ENCODE measurements at regions not wholly inside any gene's neighbourhood (a gene's known extent, or its start where the extent isn't known, plus 50 kb on each side); places are given as distances from the start of the nearest gene placed in this dataset.
A peak's percentile ranks its signal among the peaks of the same experiment; 100 is the strongest.

- Histone ChIP-seq H3K4me3 (ENCODE audit: low read length in 2 of 2) (no peak overlapping the region), H3K27ac (ENCODE audit: low read depth in 1 of 2, low read length in 2 of 2) (no peak overlapping the region), H3K27me3 (ENCODE audit: control insufficient read depth in 1 of 2, insufficient read depth in 2 of 2, low read length in 1 of 2) (no peaks in the 10 kb centered on the region), H3K9me3 (ENCODE audit: control insufficient read depth, low read length) (peaks cover 3% of the 10 kb centered on the region), H3K4me1 (ENCODE audit: control insufficient read depth in 1 of 2, insufficient read depth in 2 of 2, low read length in 2 of 2) (no peaks in the 10 kb centered on the region), H3K36me3 (ENCODE audit: control insufficient read depth in 1 of 2, insufficient read depth in 2 of 2, low read length in 1 of 2) (no peaks in the 10 kb centered on the region)
- no peak for ATAC-seq (ENCODE audit: low FRiP score)
- intact Hi-C loops (cut with DNase I), result no loop called here
- DNase-seq, result peak; percentile 24 to 39
- WGBS, 2 donors, result 83 to 87% methylated on average over 11 of the region's 11 CpGs
Observed at GRCh38 chr20:63070771-63071540, 64.2 kb upstream of the BHLHE23 start.

GRCh38 chr20:63070301-63070625, 63.5 kb upstream of the BHLHE23 start:
- Histone ChIP-seq H3K27ac (ENCODE audit: low read depth in 1 of 2, low read length in 2 of 2) (no peak overlapping the region), H3K27me3 (ENCODE audit: control insufficient read depth in 1 of 2, insufficient read depth in 2 of 2, low read length in 1 of 2) (no peaks in the 10 kb centered on the region)

DNA sequence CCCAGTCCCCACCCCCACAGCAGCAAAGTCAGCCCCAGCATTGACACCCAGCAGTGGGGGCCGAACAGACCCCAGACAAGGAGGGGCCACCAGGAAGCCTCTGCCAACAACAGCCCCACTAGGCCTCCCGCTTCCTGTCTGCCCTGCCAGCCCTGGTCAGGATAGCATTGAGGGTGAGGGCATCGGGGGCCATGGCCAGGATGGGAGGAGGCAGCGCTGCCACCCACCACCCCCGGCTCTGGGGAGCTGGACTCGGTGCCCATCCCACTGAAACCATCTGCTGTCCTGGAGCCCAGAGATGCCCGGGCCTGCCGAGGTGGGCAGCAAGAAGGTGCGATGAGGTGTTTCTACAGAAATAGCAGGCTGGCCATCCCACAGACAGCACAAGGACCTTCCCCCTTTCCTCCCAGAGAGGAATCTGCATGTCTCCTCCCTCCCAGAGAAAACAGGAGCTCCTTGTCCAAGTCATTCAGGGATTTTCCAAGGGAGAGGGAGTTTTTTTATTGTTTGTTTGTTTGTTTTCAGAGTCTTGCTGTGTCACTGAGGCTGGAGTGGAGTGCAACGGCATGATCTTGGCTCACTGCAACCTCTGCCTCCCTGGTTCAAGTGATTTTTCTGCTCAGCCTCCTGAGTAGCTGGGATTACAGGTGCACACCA, 62.1 kb upstream of the BHLHE23 start:
- intact Hi-C loops (cut with DNase I), result no loop called here
- Histone ChIP-seq H3K9me3 (ENCODE audit: control insufficient read depth, low read length) (no peaks in the 10 kb centered on the region), H3K27me3 (ENCODE audit: control insufficient read depth in 1 of 2, insufficient read depth in 2 of 2, low read length in 1 of 2) (no peaks in the 10 kb centered on the region), H3K27ac (ENCODE audit: low read depth in 1 of 2, low read length in 2 of 2) (no peak overlapping the region), H3K4me1 (ENCODE audit: control insufficient read depth in 1 of 2, insufficient read depth in 2 of 2, low read length in 2 of 2) (no peaks in the 10 kb centered on the region), H3K36me3 (ENCODE audit: control insufficient read depth in 1 of 2, insufficient read depth in 2 of 2, low read length in 1 of 2) (no peaks in the 10 kb centered on the region), H3K4me3 (ENCODE audit: low read length in 2 of 2) (no peak overlapping the region)
- ATAC-seq (ENCODE audit: low FRiP score) (no peak), DNase-seq (peak; percentile 31 to 38)
- 67 to 73% methylated on average over 10 of the region's 10 CpGs for WGBS, 2 donors

More at GRCh38 chr20:63070301-63070625, 63.5 kb upstream of the BHLHE23 start:
- whole genome bisulfite sequencing, 2 donors, result 31 to 38% methylated on average over 3 of the region's 3 CpGs
- H3K9me3 ChIP-seq (ENCODE audit: control insufficient read depth, low read length), result peaks cover 1% of the 10 kb centered on the region
- ATAC-seq (ENCODE audit: low FRiP score) (no peak), DNase-seq (peak; percentile 3 to 17)
- H3K36me3 ChIP-seq (ENCODE audit: control insufficient read depth in 1 of 2, insufficient read depth in 2 of 2, low read length in 1 of 2), result no peaks in the 10 kb centered on the region
- H3K4me1 ChIP-seq (ENCODE audit: control insufficient read depth in 1 of 2, insufficient read depth in 2 of 2, low read length in 2 of 2), result no peaks in the 10 kb centered on the region
- intact Hi-C loops (cut with DNase I), result no loop called here
- H3K4me3 ChIP-seq (ENCODE audit: low read length in 2 of 2), result no peak overlapping the region

- ATAC-seq (ENCODE audit: low FRiP score), result no peak
Observed at GRCh38 chr20:63067721-63068560, 61.2 kb upstream of the BHLHE23 start.

DNA sequence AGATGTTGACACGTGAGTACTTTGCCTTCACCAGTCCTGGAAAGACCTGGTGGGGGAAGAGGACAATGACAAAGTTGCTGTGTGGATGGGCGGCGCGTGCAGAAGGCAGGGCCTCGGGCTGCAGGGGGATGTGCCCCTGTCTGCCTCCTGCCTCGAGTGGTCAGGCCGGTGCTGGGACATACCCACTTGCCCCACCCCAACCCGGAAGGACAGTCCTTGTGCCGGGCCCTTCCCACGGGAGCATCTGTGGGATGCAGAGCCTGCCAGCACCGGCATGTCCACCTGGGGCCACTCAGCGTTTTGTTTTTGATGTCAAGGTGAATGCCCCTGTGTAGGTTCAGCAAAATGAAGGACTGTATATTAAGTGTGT, 60.5 kb upstream of the BHLHE23 start:
- H3K4me3 ChIP-seq (ENCODE audit: low read length in 2 of 2), result no peak overlapping the region
- DNase-seq, result peak; percentile 38 to 65
- intact Hi-C loops (cut with DNase I), result no loop called here
- no peak for ATAC-seq (ENCODE audit: low FRiP score)
- no peaks in the 10 kb centered on the region for H3K36me3 ChIP-seq (ENCODE audit: control insufficient read depth in 1 of 2, insufficient read depth in 2 of 2, low read length in 1 of 2)
- WGBS, 2 donors, result 66 to 71% methylated on average over 12 of the region's 12 CpGs
- no peaks in the 10 kb centered on the region for H3K4me1 ChIP-seq (ENCODE audit: control insufficient read depth in 1 of 2, insufficient read depth in 2 of 2, low read length in 2 of 2)
- no peaks in the 10 kb centered on the region for H3K9me3 ChIP-seq (ENCODE audit: control insufficient read depth, low read length)
- no peaks in the 10 kb centered on the region for H3K27me3 ChIP-seq (ENCODE audit: control insufficient read depth in 1 of 2, insufficient read depth in 2 of 2, low read length in 1 of 2)
- no peak overlapping the region for H3K27ac ChIP-seq (ENCODE audit: low read depth in 1 of 2, low read length in 2 of 2)

More at GRCh38 chr20:63067721-63068560, 61.2 kb upstream of the BHLHE23 start:
- intact Hi-C loops (cut with DNase I), result no loop called here
- Histone ChIP-seq H3K9me3 (ENCODE audit: control insufficient read depth, low read length) (no peaks in the 10 kb centered on the region), H3K27ac (ENCODE audit: low read depth in 1 of 2, low read length in 2 of 2) (no peak overlapping the region), H3K36me3 (ENCODE audit: control insufficient read depth in 1 of 2, insufficient read depth in 2 of 2, low read length in 1 of 2) (no peaks in the 10 kb centered on the region), H3K4me3 (ENCODE audit: low read length in 2 of 2) (no peak overlapping the region), H3K27me3 (ENCODE audit: control insufficient read depth in 1 of 2, insufficient read depth in 2 of 2, low read length in 1 of 2) (no peaks in the 10 kb centered on the region), H3K4me1 (ENCODE audit: control insufficient read depth in 1 of 2, insufficient read depth in 2 of 2, low read length in 2 of 2) (no peaks in the 10 kb centered on the region)
- peak; percentile 44 for DNase-seq
- 71% methylated on average over 25 to 26 of the region's 26 CpGs for WGBS, 2 donors

DNA sequence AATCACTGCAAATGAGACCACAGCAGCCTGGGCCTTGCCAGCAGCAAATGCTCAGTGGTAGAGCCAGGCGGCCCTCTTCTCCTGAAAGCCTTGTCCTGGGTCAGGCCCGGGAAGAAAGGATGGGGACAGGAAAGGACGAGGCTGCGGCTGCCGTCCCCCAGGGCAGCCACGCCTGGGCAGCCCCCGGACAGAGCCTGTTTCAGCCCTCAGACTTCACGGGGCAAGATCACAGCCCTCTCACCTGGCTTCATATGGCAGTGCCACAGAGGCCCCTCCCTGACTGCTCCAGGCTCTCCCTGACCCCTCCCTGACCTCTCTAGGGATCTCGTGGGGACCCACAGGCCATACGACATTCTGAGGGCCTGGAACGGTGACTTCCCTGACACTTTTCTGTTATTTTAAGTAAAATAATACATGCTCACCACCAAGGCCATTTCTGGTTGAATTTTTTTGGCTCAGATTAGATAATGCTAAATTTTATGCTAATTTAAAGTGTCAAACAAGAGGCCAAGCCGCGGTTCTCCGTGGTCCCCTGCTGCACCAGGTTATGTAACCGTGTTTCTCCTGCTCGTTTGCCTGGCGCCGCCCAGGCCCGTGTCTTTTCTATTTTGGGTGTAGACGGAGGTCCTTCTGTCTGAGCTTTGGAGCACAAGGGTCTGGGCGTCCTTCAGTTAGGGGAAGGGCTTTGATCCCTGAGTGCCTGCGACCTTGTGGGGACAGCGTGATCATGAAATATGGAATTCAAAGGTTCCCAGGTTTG, 59.9 kb upstream of the BHLHE23 start:
- H3K4me3 ChIP-seq (ENCODE audit: low read length in 2 of 2), result no peak overlapping the region
- intact Hi-C loops (cut with DNase I), result no loop called here
- DNase-seq (peak; percentile 36 to 52), ATAC-seq (ENCODE audit: low FRiP score) (no peak)
- H3K27me3 ChIP-seq (ENCODE audit: control insufficient read depth in 1 of 2, insufficient read depth in 2 of 2, low read length in 1 of 2), result no peaks in the 10 kb centered on the region
- H3K27ac ChIP-seq (ENCODE audit: low read depth in 1 of 2, low read length in 2 of 2), result no peak overlapping the region
- no peaks in the 10 kb centered on the region for H3K36me3 ChIP-seq (ENCODE audit: control insufficient read depth in 1 of 2, insufficient read depth in 2 of 2, low read length in 1 of 2)
- no peaks in the 10 kb centered on the region for H3K9me3 ChIP-seq (ENCODE audit: control insufficient read depth, low read length)
- WGBS, 2 donors, result 64 to 69% methylated on average over 23 of the region's 23 CpGs
- no peaks in the 10 kb centered on the region for H3K4me1 ChIP-seq (ENCODE audit: control insufficient read depth in 1 of 2, insufficient read depth in 2 of 2, low read length in 2 of 2)

DNA sequence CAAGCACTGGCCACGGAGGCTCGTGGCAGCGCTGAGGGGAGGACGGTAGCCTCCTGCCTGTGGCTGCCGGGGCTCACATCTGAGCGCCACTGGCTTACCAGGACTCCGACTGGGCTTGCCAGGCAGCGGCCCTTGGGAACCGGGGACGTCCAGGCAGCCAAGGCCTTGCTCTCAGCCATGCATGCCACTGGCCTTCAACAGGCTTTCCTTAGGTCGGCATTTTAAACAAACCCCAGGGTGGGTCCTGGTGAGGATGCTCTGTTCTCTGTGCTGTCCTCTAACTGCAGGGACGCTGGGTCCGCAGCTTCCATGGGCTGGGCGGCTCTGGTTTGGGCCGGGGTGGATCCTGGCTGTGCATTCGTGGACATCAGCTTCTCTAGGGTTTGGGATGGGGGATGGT, 59.1 kb upstream of the BHLHE23 start:
- H3K27me3 ChIP-seq (ENCODE audit: control insufficient read depth in 1 of 2, insufficient read depth in 2 of 2, low read length in 1 of 2), result no peaks in the 10 kb centered on the region
- ATAC-seq (ENCODE audit: low FRiP score), result no peak
- 80 to 81% methylated on average over 16 of the region's 16 CpGs for WGBS, 2 donors
- H3K36me3 ChIP-seq (ENCODE audit: control insufficient read depth in 1 of 2, insufficient read depth in 2 of 2, low read length in 1 of 2), result no peaks in the 10 kb centered on the region
- no peak overlapping the region for H3K27ac ChIP-seq (ENCODE audit: low read depth in 1 of 2, low read length in 2 of 2)
- peak; percentile 22 to 50 for DNase-seq
- no peaks in the 10 kb centered on the region for H3K4me1 ChIP-seq (ENCODE audit: control insufficient read depth in 1 of 2, insufficient read depth in 2 of 2, low read length in 2 of 2)
- intact Hi-C loops (cut with DNase I), result no loop called here
- no peaks in the 10 kb centered on the region for H3K9me3 ChIP-seq (ENCODE audit: control insufficient read depth, low read length)
- H3K4me3 ChIP-seq (ENCODE audit: low read length in 2 of 2), result no peak overlapping the region

Data from aorta (tissue), 5 donors.